HG03565 (cell line): ENCODE measurements at regions not wholly inside any gene's neighbourhood (a gene's known extent, or its start where the extent isn't known, plus 50 kb on each side); places are given as distances from the start of the nearest gene placed in this dataset.
A peak's percentile ranks its signal among the peaks of the same experiment; 100 is the strongest.

ENCODE experiments used
- ATAC-seq: cut with Tn5 transposase; IDR thresholded peaks from one replicate; pipeline ENCODE4 v1.9.1; 2021; ENCODE audit warnings: mild to moderate bottlenecking, moderate library complexity; ENCODE audit not compliant: unreplicated experiment

GRCh38 chr2:126436411-126436810 is 219.5 kb upstream of the GYPC start:
- no peak for ATAC-seq

GRCh38 chr2:126437016-126437415 is 218.9 kb upstream of the GYPC start:
- ATAC-seq: no peak

- no peak for ATAC-seq
Observed at GRCh38 chr2:126444512-126444911, 211.4 kb upstream of the GYPC start.

- no peak for ATAC-seq
Observed at GRCh38 chr2:126446106-126446695, 209.8 kb upstream of the GYPC start.

GRCh38 chr2:126448611-126449010 is 207.3 kb upstream of the GYPC start:
- no peak for ATAC-seq

- peak; percentile 99 for ATAC-seq
Observed at GRCh38 chr2:126449677-126450076, 206.3 kb upstream of the GYPC start.

- no peak for ATAC-seq
Observed at GRCh38 chr2:126463892-126464674, 191.9 kb upstream of the GYPC start.

- peak; percentile 94 for ATAC-seq
Observed at GRCh38 chr2:126467367-126468054, 188.4 kb upstream of the GYPC start.

- ATAC-seq: no peak
Observed at GRCh38 chr2:126475031-126475430, 180.9 kb upstream of the GYPC start.

- ATAC-seq: no peak
Observed at GRCh38 chr2:126476691-126477090, 179.3 kb upstream of the GYPC start.

- no peak for ATAC-seq
Observed at GRCh38 chr2:126480033-126480432, 175.9 kb upstream of the GYPC start.

GRCh38 chr2:126482582-126483464 is 173.1 kb upstream of the GYPC start:
- ATAC-seq: peak; percentile 88

GRCh38 chr2:126494593-126494992 is 161.4 kb upstream of the GYPC start:
- ATAC-seq: no peak

- ATAC-seq: no peak
Observed at GRCh38 chr2:126495189-126495588, 160.8 kb upstream of the GYPC start.

GRCh38 chr2:126496493-126496892 is 159.5 kb upstream of the GYPC start:
- ATAC-seq: peak; percentile 96

- no peak for ATAC-seq
Observed at GRCh38 chr2:126503476-126503875, 152.5 kb upstream of the GYPC start.

GRCh38 chr2:126504949-126505348 is 151.0 kb upstream of the GYPC start:
- no peak for ATAC-seq

- no peak for ATAC-seq
Observed at GRCh38 chr2:126506786-126507185, 149.2 kb upstream of the GYPC start.

GRCh38 chr2:126507425-126507911 is 148.5 kb upstream of the GYPC start:
- ATAC-seq: peak; percentile 53

GRCh38 chr2:126510356-126510755 is 145.6 kb upstream of the GYPC start:
- ATAC-seq: no peak

- no peak for ATAC-seq
Observed at GRCh38 chr2:126510960-126511359, 145.0 kb upstream of the GYPC start.
